ENCODE measurements at regions not wholly inside any gene's neighbourhood (a gene's known extent, or its start where the extent isn't known, plus 50 kb on each side); places are given as distances from the start of the nearest gene placed in this dataset.

- DNase-seq (ENCODE audit: low spot score), result no peak
Measured at GRCh38 chr6:129967427-129967826, 51.0 kb upstream of the L3MBTL3 start.

- DNase-seq (ENCODE audit: low spot score), result no peak
Measured at GRCh38 chr6:129966125-129966524, 52.3 kb upstream of the L3MBTL3 start.

- DNase-seq (ENCODE audit: low spot score), result no peak
Measured at GRCh38 chr6:129965096-129965495, 53.3 kb upstream of the L3MBTL3 start.

- DNase-seq (ENCODE audit: low spot score), result peak; percentile 75
Measured at GRCh38 chr6:129959358-129959930, 58.9 kb upstream of the L3MBTL3 start.

GRCh38 chr6:129957941-129958898 lies 60.2 kb upstream of the L3MBTL3 start:
- no peak for DNase-seq (ENCODE audit: low spot score)

- no peak for DNase-seq (ENCODE audit: low spot score)
Measured at GRCh38 chr6:129955584-129955983, 62.8 kb upstream of the L3MBTL3 start.

GRCh38 chr6:129954749-129955431 lies 63.5 kb upstream of the L3MBTL3 start:
- no peak for DNase-seq (ENCODE audit: low spot score)

- no peak for DNase-seq (ENCODE audit: low spot score)
Measured at GRCh38 chr6:129947797-129948196, 70.6 kb upstream of the L3MBTL3 start.

- DNase-seq (ENCODE audit: low spot score), result peak; percentile 4
Measured at GRCh38 chr6:129946439-129947140, 71.8 kb upstream of the L3MBTL3 start.

- no peak for DNase-seq (ENCODE audit: low spot score)
Measured at GRCh38 chr6:129943637-129944271, 74.6 kb upstream of the L3MBTL3 start.

- DNase-seq (ENCODE audit: low spot score), result no peak
Measured at GRCh38 chr6:129940454-129941195, 77.8 kb upstream of the L3MBTL3 start.

- no peak for DNase-seq (ENCODE audit: low spot score)
Measured at GRCh38 chr6:129938249-129939020, 77.3 kb upstream of the TMEM244 start.

GRCh38 chr6:129936329-129937165 lies 75.4 kb upstream of the TMEM244 start:
- peak; percentile 55 for DNase-seq (ENCODE audit: low spot score)

GRCh38 chr6:129932321-129932720 lies 71.2 kb upstream of the TMEM244 start:
- DNase-seq (ENCODE audit: low spot score), result no peak

GRCh38 chr6:129929433-129929832 lies 68.3 kb upstream of the TMEM244 start:
- DNase-seq (ENCODE audit: low spot score), result peak; percentile 46

- DNase-seq (ENCODE audit: low spot score), result peak; percentile 22
Measured at GRCh38 chr6:129923530-129924250, 62.6 kb upstream of the TMEM244 start.

GRCh38 chr6:129921169-129921817 lies 60.2 kb upstream of the TMEM244 start:
- DNase-seq (ENCODE audit: low spot score), result no peak

All from A172 (cell line).